K562 (cell line): ENCODE measurements at regions not wholly inside any gene's neighbourhood (a gene's known extent, or its start where the extent isn't known, plus 50 kb on each side); places are given as distances from the start of the nearest gene placed in this dataset.

ENCODE experiments used
- ASH1L ChIP-seq: fragments of 450-650 bp; IDR thresholded peaks from 2 replicates; pipeline ENCODE4 v1.6.1; 2018; ENCODE audit warnings: borderline replicate concordance, mild to moderate bottlenecking, low read depth; ENCODE audit not compliant: partially characterized antibody
- CBFA2T2 ChIP-seq: fragments of 450-650 bp; conservative IDR thresholded peaks from 2 replicates; pipeline ENCODE4 v1.6.1; 2017; ENCODE audit warnings: mild to moderate bottlenecking
- CHAMP1 ChIP-seq: fragments of 450-650 bp; IDR thresholded peaks from 2 replicates; pipeline ENCODE4 v1.6.1; 2016; ENCODE audit warnings: mild to moderate bottlenecking
- CTBP1 ChIP-seq: fragments of 450-650 bp; IDR thresholded peaks from 2 replicates; pipeline ENCODE4 v1.6.1; 2016; ENCODE audit warnings: borderline replicate concordance
- EP400 ChIP-seq: fragments of 450-650 bp; IDR thresholded peaks from 2 replicates; pipeline ENCODE4 v1.6.1; 2017; ENCODE audit warnings: antibody characterized with exemption, mild to moderate bottlenecking, moderate library complexity
- FOSL1 ChIP-seq: fragments of 200-800 bp; sonication (Bioruptor generic); conservative IDR thresholded peaks from 2 replicates; pipeline ENCODE4 v1.6.1; 2016; ENCODE audit warnings: missing genetic modification characterization, missing compliant biosample characterization
- GTF2E2 ChIP-seq: fragments of 200-800 bp; sonication (Bioruptor generic); IDR thresholded peaks from 2 replicates; pipeline ENCODE4 v1.6.1; 2016; ENCODE audit warnings: missing genetic modification characterization, missing compliant biosample characterization
- MTA3 ChIP-seq: fragments of 450-650 bp; formaldehyde crosslinking; IDR thresholded peaks from 2 replicates; pipeline ENCODE4 v1.6.1; 2017; ENCODE audit warnings: mild to moderate bottlenecking, borderline replicate concordance
- NFRKB ChIP-seq: fragments of 450-650 bp; IDR thresholded peaks from 2 replicates; pipeline ENCODE4 v1.6.1; 2016; ENCODE audit warnings: low read depth
- NR2C1 ChIP-seq, 2 experiments: fragments of 450-650 bp; IDR thresholded peaks; 2 replicates each; pipeline ENCODE4 v1.6.1; 2017; ENCODE audit warnings: mild to moderate bottlenecking in 2 of 2, antibody characterized with exemption in 1 of 2, inconsistent platforms in 1 of 2, missing compliant biosample characterization in 1 of 2, missing genetic modification characterization in 1 of 2
- PHB2 ChIP-seq: fragments of 450-650 bp; IDR thresholded peaks from 2 replicates; pipeline ENCODE4 v1.6.1; 2017; ENCODE audit warnings: low read depth
- TBP ChIP-seq: optimal IDR thresholded peaks from 2 replicates; pipeline ENCODE3; 2011; ENCODE audit warnings: low read depth, low read length, improper control_type of control experiment
- TEAD2 ChIP-seq: fragments of 450-650 bp; IDR thresholded peaks from 2 replicates; pipeline ENCODE4 v1.6.1; 2016; ENCODE audit warnings: missing genetic modification characterization, control low read depth, missing compliant biosample characterization
- TF ChIP-seq, protein P1 (sequence below): fragments of 200-600 bp; sonication (generic); IDR thresholded peaks from one replicate; pipeline ENCODE4 v1.6.1; 2012; ENCODE audit warnings: mild to moderate bottlenecking, low read depth, low read length, inconsistent platforms

GRCh38 chr15:87703327-87704111 lies 553.0 kb downstream of the NTRK3 start (continued):
- no peak; the same call in 1 of the 2 replicates for TF ChIP-seq NFRKB
- TF ChIP-seq EP400: peak; percentile 82
- peak; percentile 39 for TF ChIP-seq ASH1L
- TF ChIP-seq CTBP1: peak; percentile 23; the same call in 1 of the 2 replicates
- TF ChIP-seq FOSL1: peak; percentile 28; the same call in 1 of the 2 replicates
- no peak for TF ChIP-seq MTA3
- no peak for TF ChIP-seq TEAD2 (tag)
- TF ChIP-seq TBP: peak; percentile 54
- no peak for TF ChIP-seq PHB2
- 0 out of 2 replicates have a peak, but pooled peaks have one; percentile 35 for TF ChIP-seq NR2C1 (IDR thresholded peaks at IDR 0.05)
- peak; percentile 46; the same call in 1 of the 2 replicates for TF ChIP-seq NR2C1 (tag; IDR thresholded peaks at IDR 0.05)
- peak; percentile 31; the same call in 1 of the 2 replicates for TF ChIP-seq CBFA2T2
- TF ChIP-seq, protein P1, sequence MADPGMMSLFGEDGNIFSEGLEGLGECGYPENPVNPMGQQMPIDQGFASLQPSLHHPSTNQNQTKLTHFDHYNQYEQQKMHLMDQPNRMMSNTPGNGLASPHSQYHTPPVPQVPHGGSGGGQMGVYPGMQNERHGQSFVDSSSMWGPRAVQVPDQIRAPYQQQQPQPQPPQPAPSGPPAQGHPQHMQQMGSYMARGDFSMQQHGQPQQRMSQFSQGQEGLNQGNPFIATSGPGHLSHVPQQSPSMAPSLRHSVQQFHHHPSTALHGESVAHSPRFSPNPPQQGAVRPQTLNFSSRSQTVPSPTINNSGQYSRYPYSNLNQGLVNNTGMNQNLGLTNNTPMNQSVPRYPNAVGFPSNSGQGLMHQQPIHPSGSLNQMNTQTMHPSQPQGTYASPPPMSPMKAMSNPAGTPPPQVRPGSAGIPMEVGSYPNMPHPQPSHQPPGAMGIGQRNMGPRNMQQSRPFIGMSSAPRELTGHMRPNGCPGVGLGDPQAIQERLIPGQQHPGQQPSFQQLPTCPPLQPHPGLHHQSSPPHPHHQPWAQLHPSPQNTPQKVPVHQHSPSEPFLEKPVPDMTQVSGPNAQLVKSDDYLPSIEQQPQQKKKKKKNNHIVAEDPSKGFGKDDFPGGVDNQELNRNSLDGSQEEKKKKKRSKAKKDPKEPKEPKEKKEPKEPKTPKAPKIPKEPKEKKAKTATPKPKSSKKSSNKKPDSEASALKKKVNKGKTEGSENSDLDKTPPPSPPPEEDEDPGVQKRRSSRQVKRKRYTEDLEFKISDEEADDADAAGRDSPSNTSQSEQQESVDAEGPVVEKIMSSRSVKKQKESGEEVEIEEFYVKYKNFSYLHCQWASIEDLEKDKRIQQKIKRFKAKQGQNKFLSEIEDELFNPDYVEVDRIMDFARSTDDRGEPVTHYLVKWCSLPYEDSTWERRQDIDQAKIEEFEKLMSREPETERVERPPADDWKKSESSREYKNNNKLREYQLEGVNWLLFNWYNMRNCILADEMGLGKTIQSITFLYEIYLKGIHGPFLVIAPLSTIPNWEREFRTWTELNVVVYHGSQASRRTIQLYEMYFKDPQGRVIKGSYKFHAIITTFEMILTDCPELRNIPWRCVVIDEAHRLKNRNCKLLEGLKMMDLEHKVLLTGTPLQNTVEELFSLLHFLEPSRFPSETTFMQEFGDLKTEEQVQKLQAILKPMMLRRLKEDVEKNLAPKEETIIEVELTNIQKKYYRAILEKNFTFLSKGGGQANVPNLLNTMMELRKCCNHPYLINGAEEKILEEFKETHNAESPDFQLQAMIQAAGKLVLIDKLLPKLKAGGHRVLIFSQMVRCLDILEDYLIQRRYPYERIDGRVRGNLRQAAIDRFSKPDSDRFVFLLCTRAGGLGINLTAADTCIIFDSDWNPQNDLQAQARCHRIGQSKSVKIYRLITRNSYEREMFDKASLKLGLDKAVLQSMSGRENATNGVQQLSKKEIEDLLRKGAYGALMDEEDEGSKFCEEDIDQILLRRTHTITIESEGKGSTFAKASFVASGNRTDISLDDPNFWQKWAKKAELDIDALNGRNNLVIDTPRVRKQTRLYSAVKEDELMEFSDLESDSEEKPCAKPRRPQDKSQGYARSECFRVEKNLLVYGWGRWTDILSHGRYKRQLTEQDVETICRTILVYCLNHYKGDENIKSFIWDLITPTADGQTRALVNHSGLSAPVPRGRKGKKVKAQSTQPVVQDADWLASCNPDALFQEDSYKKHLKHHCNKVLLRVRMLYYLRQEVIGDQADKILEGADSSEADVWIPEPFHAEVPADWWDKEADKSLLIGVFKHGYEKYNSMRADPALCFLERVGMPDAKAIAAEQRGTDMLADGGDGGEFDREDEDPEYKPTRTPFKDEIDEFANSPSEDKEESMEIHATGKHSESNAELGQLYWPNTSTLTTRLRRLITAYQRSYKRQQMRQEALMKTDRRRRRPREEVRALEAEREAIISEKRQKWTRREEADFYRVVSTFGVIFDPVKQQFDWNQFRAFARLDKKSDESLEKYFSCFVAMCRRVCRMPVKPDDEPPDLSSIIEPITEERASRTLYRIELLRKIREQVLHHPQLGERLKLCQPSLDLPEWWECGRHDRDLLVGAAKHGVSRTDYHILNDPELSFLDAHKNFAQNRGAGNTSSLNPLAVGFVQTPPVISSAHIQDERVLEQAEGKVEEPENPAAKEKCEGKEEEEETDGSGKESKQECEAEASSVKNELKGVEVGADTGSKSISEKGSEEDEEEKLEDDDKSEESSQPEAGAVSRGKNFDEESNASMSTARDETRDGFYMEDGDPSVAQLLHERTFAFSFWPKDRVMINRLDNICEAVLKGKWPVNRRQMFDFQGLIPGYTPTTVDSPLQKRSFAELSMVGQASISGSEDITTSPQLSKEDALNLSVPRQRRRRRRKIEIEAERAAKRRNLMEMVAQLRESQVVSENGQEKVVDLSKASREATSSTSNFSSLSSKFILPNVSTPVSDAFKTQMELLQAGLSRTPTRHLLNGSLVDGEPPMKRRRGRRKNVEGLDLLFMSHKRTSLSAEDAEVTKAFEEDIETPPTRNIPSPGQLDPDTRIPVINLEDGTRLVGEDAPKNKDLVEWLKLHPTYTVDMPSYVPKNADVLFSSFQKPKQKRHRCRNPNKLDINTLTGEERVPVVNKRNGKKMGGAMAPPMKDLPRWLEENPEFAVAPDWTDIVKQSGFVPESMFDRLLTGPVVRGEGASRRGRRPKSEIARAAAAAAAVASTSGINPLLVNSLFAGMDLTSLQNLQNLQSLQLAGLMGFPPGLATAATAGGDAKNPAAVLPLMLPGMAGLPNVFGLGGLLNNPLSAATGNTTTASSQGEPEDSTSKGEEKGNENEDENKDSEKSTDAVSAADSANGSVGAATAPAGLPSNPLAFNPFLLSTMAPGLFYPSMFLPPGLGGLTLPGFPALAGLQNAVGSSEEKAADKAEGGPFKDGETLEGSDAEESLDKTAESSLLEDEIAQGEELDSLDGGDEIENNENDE: no peak
- peak; percentile 56; the same call in 1 of the 2 replicates for TF ChIP-seq GTF2E2 (tag)
- TF ChIP-seq CHAMP1: 0 out of 2 replicates have a peak, but pooled peaks have one; percentile 17
